HFFc6 (cell line): ENCODE measurements at regions not wholly inside any gene's neighbourhood (a gene's known extent, or its start where the extent isn't known, plus 50 kb on each side); places are given as distances from the start of the nearest gene placed in this dataset.

Experiments used
- DNase-seq: peaks from one replicate; pipeline ENCODE4 v3.0.0-alpha.2; 2018
- H3K27ac Mint-ChIP-seq: 2 replicates; pipeline ENCODE4 v1.8.0; 2020; ENCODE audit warnings: mild to moderate bottlenecking, mixed read lengths
- H3K27me3 Mint-ChIP-seq: 2 replicates; pipeline ENCODE4 v1.8.0; 2021; ENCODE audit warnings: mild to moderate bottlenecking, moderate library complexity, mixed read lengths; ENCODE audit not compliant: insufficient read depth
- H3K36me3 Mint-ChIP-seq: 2 replicates; pipeline ENCODE4 v1.8.0; 2021; ENCODE audit warnings: low read depth, mixed read lengths
- H3K4me1 Mint-ChIP-seq: 2 replicates; pipeline ENCODE4 v1.8.0; 2020; ENCODE audit warnings: low read depth, mixed read lengths
- H3K4me3 Mint-ChIP-seq: 2 replicates; pipeline ENCODE4 v1.8.0; 2020; ENCODE audit warnings: mild to moderate bottlenecking, moderate library complexity, mixed read lengths
- H3K9me3 Mint-ChIP-seq: 2 replicates; pipeline ENCODE4 v1.8.0; 2020; ENCODE audit warnings: mild to moderate bottlenecking, mixed read lengths
- TF ChIP-seq, protein P1 (sequence below): fragments of 200-600 bp; sonication (generic); IDR thresholded peaks from 2 replicates; pipeline ENCODE4 v1.5.0; 2021; ENCODE audit warnings: antibody characterized with exemption, mild to moderate bottlenecking

DNA sequence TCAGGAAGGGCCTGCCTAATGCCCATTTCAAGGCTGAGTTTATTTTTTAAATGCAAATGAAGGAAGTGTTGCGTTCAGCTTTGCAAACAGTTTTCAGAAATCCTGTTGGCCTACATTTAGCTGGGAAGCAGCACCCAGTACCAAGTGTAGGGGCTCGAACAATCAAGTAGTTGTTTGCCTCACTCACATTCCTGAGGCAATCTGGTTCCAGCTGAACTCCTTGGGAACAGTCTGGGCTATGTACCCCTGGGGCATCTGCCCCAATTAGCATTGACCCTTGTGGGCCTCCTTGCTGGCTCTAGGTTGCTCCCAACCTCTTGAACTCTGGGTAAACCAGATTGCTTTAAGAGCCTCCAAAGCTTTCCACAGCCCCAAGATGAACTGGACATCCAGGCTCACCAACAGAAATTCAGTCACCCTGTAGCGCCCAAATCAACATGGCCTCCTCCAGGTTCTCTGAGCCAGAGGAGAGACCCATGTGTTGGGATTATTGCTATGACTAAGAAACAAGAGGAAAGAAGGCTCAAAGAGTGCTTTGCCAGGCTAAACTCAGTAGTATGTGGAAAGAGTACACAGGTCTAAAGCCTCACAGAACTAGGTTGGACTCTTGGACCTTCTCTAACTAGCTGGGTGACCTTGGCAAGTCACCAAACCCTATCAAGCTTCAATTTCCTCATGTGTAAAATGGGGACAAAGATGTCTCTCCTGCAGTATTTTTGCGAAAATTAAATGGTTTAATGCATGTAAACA lies 532.7 kb downstream of the SOX2 start:
- Mint-ChIP-seq H3K27me3 (no peaks in the 10 kb centered on the region; the same call in 1 of the 2 replicates), H3K4me3 (no peak overlapping the region), H3K9me3 (peaks cover 36% of the 10 kb centered on the region), H3K27ac (no peak overlapping the region), H3K4me1 (no peaks in the 10 kb centered on the region), H3K36me3 (no peaks in the 10 kb centered on the region; the same call in 1 of the 2 replicates)
- TF ChIP-seq, protein P1, sequence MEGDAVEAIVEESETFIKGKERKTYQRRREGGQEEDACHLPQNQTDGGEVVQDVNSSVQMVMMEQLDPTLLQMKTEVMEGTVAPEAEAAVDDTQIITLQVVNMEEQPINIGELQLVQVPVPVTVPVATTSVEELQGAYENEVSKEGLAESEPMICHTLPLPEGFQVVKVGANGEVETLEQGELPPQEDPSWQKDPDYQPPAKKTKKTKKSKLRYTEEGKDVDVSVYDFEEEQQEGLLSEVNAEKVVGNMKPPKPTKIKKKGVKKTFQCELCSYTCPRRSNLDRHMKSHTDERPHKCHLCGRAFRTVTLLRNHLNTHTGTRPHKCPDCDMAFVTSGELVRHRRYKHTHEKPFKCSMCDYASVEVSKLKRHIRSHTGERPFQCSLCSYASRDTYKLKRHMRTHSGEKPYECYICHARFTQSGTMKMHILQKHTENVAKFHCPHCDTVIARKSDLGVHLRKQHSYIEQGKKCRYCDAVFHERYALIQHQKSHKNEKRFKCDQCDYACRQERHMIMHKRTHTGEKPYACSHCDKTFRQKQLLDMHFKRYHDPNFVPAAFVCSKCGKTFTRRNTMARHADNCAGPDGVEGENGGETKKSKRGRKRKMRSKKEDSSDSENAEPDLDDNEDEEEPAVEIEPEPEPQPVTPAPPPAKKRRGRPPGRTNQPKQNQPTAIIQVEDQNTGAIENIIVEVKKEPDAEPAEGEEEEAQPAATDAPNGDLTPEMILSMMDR: no peak
- DNase-seq: no peak

DNA sequence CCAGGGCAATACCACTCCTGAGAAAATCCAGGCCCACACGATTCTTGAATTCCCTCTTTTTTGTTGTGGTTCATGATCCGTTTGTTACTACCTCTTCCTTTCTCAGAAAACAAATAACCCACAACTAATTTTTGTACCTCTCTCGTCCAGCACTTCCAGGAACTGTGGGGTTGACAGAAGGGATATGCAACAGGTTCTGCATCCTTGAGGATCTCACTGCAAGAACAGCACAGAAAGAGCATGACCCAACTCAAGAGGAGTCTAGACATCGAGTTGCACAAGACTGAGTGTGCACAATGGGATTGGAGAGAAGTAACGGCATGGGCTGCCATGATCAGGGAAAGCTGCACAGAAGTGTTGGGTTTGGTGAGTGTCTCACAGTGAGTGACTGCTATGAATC lies 533.3 kb downstream of the SOX2 start:
- Mint-ChIP-seq H3K4me3 (no peak overlapping the region), H3K9me3 (peaks cover 36% of the 10 kb centered on the region), H3K36me3 (no peaks in the 10 kb centered on the region; the same call in 1 of the 2 replicates), H3K27me3 (no peaks in the 10 kb centered on the region; the same call in 1 of the 2 replicates), H3K27ac (no peak overlapping the region), H3K4me1 (no peaks in the 10 kb centered on the region)
- DNase-seq: no peak
- TF ChIP-seq, protein P1: no peak

DNA sequence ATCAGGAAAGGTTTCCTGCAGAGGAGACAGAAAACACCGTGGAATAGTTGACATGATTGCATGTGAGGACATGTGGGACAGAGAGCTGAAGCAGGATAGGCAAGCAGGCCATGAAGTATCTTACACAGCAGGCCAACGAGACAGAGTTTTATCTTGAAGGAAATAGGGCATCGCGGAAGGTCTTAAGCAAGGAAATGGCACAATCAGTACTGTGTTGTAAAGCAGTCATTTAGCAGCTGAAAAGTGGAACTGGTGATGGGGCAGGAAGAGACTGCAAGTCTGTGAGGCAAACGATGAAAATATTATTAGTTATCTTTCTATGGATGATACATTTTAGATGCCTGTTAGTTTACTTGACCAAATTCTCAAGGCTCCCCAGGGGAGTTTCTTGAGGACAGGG lies 535.1 kb downstream of the SOX2 start:
- Mint-ChIP-seq H3K4me1 (no peaks in the 10 kb centered on the region), H3K27ac (no peak overlapping the region), H3K9me3 (peaks cover 42% of the 10 kb centered on the region), H3K36me3 (no peaks in the 10 kb centered on the region; the same call in 1 of the 2 replicates), H3K27me3 (no peaks in the 10 kb centered on the region; the same call in 1 of the 2 replicates), H3K4me3 (no peak overlapping the region)
- TF ChIP-seq, protein P1: no peak
- DNase-seq: no peak

DNA sequence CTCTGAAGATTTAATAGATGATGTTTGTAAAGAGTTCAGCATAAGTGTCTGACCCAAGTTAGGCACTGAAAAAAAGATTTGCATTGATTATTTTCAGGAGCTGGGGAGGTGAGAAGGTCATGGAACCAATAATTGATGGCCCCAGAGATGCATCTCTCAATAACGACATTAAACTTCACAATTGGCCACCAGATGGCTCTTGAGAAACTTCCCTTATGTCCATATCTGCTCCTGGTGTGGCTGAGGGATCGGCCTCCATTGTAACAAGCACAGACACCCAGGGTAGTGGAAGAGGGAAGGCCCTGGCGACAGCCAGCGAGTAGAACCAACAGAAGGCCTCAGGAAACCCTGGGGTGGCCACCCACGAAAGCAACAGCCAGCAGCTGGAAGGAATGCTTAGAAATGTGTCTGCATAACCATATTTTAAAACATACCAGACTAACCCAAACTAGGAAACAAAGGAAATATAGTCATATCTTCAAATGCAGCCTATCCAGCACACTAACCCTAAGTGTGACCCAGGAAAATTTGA lies 536.7 kb downstream of the SOX2 start:
- H3K36me3 Mint-ChIP-seq: no peaks in the 10 kb centered on the region; the same call in 1 of the 2 replicates
- H3K4me1 Mint-ChIP-seq: no peaks in the 10 kb centered on the region
- peaks cover 47% of the 10 kb centered on the region for H3K9me3 Mint-ChIP-seq
- no peak overlapping the region for H3K27ac Mint-ChIP-seq
- no peaks in the 10 kb centered on the region; the same call in 1 of the 2 replicates for H3K27me3 Mint-ChIP-seq
- no peak for DNase-seq
- TF ChIP-seq, protein P1: no peak
- H3K4me3 Mint-ChIP-seq: no peak overlapping the region

DNA sequence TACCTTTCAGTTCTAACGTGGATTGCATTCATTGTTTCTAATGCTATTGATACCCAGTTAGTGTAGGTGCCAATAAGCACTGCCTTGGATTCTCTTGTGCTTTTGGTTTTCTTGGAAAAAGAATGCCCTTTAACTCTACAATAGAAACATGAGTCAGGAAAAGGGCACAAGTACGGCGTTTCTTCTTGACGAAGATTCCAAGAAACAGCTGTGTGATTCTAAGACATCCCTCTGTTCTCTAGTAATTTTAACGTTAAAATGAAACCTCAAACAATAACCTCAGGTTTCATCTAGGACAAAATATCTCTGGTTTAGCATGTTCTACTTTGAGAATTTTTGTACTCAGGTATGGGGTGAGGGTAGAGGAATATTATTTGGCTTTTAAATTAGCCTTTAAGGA lies 540.5 kb upstream of the ATP11B start:
- DNase-seq: no peak
- peaks cover 19% of the 10 kb centered on the region for H3K9me3 Mint-ChIP-seq
- H3K4me1 Mint-ChIP-seq: no peaks in the 10 kb centered on the region
- no peak overlapping the region for H3K27ac Mint-ChIP-seq
- no peaks in the 10 kb centered on the region for H3K27me3 Mint-ChIP-seq
- H3K36me3 Mint-ChIP-seq: no peaks in the 10 kb centered on the region
- TF ChIP-seq, protein P1: no peak
- H3K4me3 Mint-ChIP-seq: no peak overlapping the region
